SK-N-MC (cell line): ENCODE measurements at regions not wholly inside any gene's neighbourhood (a gene's known extent, or its start where the extent isn't known, plus 50 kb on each side); places are given as distances from the start of the nearest gene placed in this dataset.

ENCODE experiments used
- EZH2 ChIP-seq: fragments of 200-600 bp; sonication (generic); IDR thresholded peaks from one replicate; pipeline ENCODE4 v1.6.1; 2017; ENCODE audit warnings: antibody characterized with exemption
- FOXP2 ChIP-seq: optimal IDR thresholded peaks from 2 replicates; pipeline ENCODE3; 2011; ENCODE audit warnings: mild to moderate bottlenecking, moderate library complexity; ENCODE audit not compliant: insufficient read depth; ENCODE audit errors: extremely low read length, control extremely low read depth
- POLR2AphosphoS5 ChIP-seq: IDR thresholded peaks from 2 replicates; pipeline ENCODE4 v1.6.1; 2012; ENCODE audit warnings: mild to moderate bottlenecking, low read depth, low read length, borderline replicate concordance

- TF ChIP-seq POLR2AphosphoS5 (no peak), EZH2 (no peak), FOXP2 (no peak)
These were observed 691.5 kb upstream of the MAP3K7 start for GRCh38 chr6:91278416-91278815.
